ENCODE measurements at regions not wholly inside any gene's neighbourhood (a gene's known extent, or its start where the extent isn't known, plus 50 kb on each side); places are given as distances from the start of the nearest gene placed in this dataset.
A peak's percentile ranks its signal among the peaks of the same experiment; 100 is the strongest.

GRCh38 chr5:114055318-114056184 is 306.3 kb upstream of the KCNN2 start:
- Histone ChIP-seq H3K9me3 (no peaks in the 10 kb centered on the region), H3K27me3 (no peaks in the 10 kb centered on the region), H3K4me3 (peak overlapping the region; percentile 21), H3K27ac (no peak overlapping the region), H3K4me1 (ENCODE audit: insufficient read depth) (peaks cover 3% of the 10 kb centered on the region), H3K36me3 (no peaks in the 10 kb centered on the region)
- peak; percentile 38 to 69 (median 58) for DNase-seq
- WGBS, 3 donors, result 0 to 1% (median 0%) methylated on average over 55 to 60 of the region's 60 CpGs
- no peak for TF ChIP-seq EP300 (IDR thresholded peaks at IDR 0.05)
- no peak for TF ChIP-seq POLR2A (IDR thresholded peaks at IDR 0.05)
- no peak for TF ChIP-seq CTCF (IDR thresholded peaks at IDR 0.05)
- intact Hi-C loops (cut with DNase I), result no loop called here

GRCh38 chr5:114056185-114056538 is 305.7 kb upstream of the KCNN2 start:
- peak overlapping the region; percentile 21 for H3K4me3 ChIP-seq
- intact Hi-C loops (cut with DNase I), result no loop called here
- no peaks in the 10 kb centered on the region for H3K36me3 ChIP-seq
- DNase-seq, result no peak
- H3K9me3 ChIP-seq, result no peaks in the 10 kb centered on the region
- H3K27ac ChIP-seq, result no peak overlapping the region
- no peaks in the 10 kb centered on the region for H3K27me3 ChIP-seq
- 6 to 10% (median 6%) methylated on average over 24 to 26 of the region's 26 CpGs for WGBS, 3 donors
- H3K4me1 ChIP-seq (ENCODE audit: insufficient read depth), result peaks cover 3% of the 10 kb centered on the region
- TF ChIP-seq EP300 (IDR thresholded peaks at IDR 0.05), result no peak
- TF ChIP-seq POLR2A (IDR thresholded peaks at IDR 0.05), result no peak
- TF ChIP-seq CTCF (IDR thresholded peaks at IDR 0.05), result no peak

GRCh38 chr5:114060866-114061265 is 301.0 kb upstream of the KCNN2 start:
- intact Hi-C loops (cut with DNase I), result no loop called here
- Histone ChIP-seq H3K27me3 (no peaks in the 10 kb centered on the region), H3K9me3 (no peaks in the 10 kb centered on the region), H3K36me3 (no peaks in the 10 kb centered on the region), H3K4me3 (no peak overlapping the region), H3K27ac (no peak overlapping the region), H3K4me1 (ENCODE audit: insufficient read depth) (no peaks in the 10 kb centered on the region)
- no peak for TF ChIP-seq POLR2A (IDR thresholded peaks at IDR 0.05)
- no peak for TF ChIP-seq EP300 (IDR thresholded peaks at IDR 0.05)
- TF ChIP-seq CTCF (IDR thresholded peaks at IDR 0.05), result no peak
- DNase-seq, result no peak

- Histone ChIP-seq H3K4me1 (ENCODE audit: insufficient read depth) (no peaks in the 10 kb centered on the region), H3K9me3 (no peaks in the 10 kb centered on the region), H3K27me3 (no peaks in the 10 kb centered on the region), H3K4me3 (no peak overlapping the region), H3K36me3 (no peaks in the 10 kb centered on the region), H3K27ac (no peak overlapping the region)
- intact Hi-C loops (cut with DNase I), result no loop called here
- no peak for DNase-seq
- no peak for TF ChIP-seq CTCF (IDR thresholded peaks at IDR 0.05)
- TF ChIP-seq POLR2A (IDR thresholded peaks at IDR 0.05), result no peak
- no peak for TF ChIP-seq EP300 (IDR thresholded peaks at IDR 0.05)
Observed at GRCh38 chr5:114062932-114063867, 298.7 kb upstream of the KCNN2 start.

All from ovary (tissue), 7 donors.